ENCODE measurements at regions not wholly inside any gene's neighbourhood (a gene's known extent, or its start where the extent isn't known, plus 50 kb on each side); places are given as distances from the start of the nearest gene placed in this dataset.

- DNase-seq (ENCODE audit: low spot score) = no peak
These were observed 300.4 kb downstream of the DTWD2 start for GRCh38 chr5:118687661-118688621.

DNA sequence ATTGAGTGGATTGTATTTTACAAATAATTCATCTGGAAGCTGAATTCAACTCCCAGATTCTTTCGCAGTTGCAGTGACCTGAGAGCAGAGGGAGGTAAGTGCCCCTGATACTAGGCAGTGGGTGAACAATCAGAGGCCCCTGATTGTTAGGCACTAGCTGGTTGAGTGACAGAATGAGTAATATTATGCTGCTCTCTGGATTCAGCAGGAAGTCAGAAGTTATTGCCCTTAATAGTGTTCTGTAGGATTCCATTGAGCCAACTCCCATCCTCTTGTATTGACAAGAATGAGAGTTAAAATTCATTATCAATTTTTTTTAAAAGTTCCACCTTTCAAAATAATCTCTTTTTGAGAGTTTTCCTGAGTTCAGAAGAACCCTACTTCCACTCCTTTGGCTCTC lies 301.2 kb downstream of the DTWD2 start:
- DNase-seq (ENCODE audit: low spot score) = no peak

GRCh38 chr5:118681655-118682054 lies 306.7 kb downstream of the DTWD2 start:
- DNase-seq (ENCODE audit: low spot score) = no peak

DNA sequence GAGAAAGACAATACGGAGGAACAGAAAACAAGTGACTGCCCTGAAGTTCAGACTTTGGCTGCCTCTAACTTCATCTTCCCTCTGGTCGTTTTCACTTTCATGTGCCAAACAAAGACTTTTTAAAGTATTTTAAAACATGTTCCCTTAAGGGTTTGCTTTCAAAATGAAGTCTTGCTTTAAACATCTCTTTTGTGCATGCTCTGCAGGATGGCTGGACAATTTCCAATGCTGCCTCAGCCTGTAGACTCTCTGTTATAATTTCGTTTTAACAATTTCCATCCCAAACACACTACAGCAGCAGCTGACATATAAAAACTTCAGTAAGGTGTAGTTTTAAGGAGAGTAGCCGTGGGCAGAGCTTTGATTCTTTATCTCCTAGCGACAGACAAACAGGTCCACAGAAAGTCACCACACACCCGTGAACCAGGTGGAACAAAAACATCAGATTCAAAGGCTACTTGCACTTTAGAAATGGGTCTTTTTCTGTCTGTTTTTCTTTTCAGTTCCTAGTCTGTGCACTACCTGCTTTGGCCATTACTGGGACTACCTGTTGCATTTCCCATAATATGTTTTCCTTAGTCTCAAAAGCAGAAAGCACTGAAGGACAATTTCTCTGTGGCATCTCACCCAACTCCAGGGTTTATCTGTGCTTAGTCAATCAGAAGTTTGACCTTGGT lies 308.9 kb downstream of the DTWD2 start:
- DNase-seq (ENCODE audit: low spot score) = no peak

- DNase-seq (ENCODE audit: low spot score) = no peak
These were observed 309.6 kb downstream of the DTWD2 start for GRCh38 chr5:118678746-118679145.

- DNase-seq (ENCODE audit: low spot score) = no peak
These were observed 313.1 kb downstream of the DTWD2 start for GRCh38 chr5:118675247-118675646.

GRCh38 chr5:118657576-118657975 lies 330.8 kb downstream of the DTWD2 start:
- no peak for DNase-seq (ENCODE audit: low spot score)

DNA sequence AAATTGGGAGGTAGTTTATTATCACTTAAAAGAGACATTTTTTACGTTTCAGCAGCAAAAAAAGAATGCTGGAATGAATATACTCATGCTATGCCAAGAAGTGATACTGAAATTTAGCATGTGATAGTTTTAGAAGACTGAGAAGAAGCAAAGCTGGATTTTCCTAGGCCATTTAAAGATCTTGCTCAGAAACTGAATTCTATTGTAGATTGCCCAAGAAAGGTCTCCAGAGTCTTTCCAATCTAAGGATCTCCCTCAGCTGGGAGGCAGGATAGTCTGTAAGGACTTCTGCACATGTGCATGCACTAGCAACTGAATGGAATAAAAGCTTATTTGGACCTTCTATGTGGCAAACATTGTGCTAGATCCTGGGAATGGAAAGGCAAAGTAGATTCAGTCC lies 334.5 kb downstream of the DTWD2 start:
- no peak for DNase-seq (ENCODE audit: low spot score)

- DNase-seq (ENCODE audit: low spot score) = no peak
These were observed 335.2 kb downstream of the DTWD2 start for GRCh38 chr5:118653183-118653582.

GRCh38 chr5:118651002-118651401 lies 337.3 kb downstream of the DTWD2 start:
- DNase-seq (ENCODE audit: low spot score) = no peak

- no peak for DNase-seq (ENCODE audit: low spot score)
These were observed 340.8 kb downstream of the DTWD2 start for GRCh38 chr5:118647587-118647986.

- DNase-seq (ENCODE audit: low spot score) = no peak
These were observed 341.4 kb downstream of the DTWD2 start for GRCh38 chr5:118646917-118647316.

DNA sequence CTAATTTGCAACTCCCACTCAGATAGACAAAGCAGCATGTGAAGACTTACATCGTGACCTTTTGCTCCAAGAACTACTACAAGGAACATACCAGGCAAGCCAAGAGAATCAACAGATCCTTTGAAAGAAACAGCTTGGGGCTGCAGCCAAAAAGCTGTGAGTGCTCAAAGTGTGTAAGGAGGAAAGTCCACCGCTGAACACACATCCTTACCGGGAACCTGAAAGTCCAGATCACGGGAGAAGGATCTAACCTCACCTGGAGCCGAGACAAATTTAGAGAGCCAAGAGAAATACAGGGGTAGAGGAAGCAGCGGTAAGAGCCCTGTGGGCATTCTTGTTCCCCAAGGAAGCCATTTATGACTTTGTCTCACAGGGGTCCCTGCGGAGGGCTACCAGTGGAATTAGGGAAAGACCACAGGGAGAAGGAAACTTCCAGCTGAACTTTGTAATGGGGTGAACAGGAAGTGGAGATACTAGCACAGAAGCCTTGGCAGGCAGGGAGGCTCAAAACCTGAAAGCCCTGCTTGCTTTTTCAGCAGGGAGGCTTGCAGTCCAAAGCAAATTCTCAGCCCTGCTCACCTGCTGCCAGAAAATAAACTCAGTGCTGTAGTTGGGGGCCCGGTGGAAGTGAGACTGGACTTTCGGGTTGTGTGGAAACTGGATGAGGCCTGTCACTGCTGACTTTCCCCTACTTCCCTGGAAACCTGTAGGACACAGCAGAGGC lies 350.2 kb downstream of the DTWD2 start:
- DNase-seq (ENCODE audit: low spot score) = no peak

DNA sequence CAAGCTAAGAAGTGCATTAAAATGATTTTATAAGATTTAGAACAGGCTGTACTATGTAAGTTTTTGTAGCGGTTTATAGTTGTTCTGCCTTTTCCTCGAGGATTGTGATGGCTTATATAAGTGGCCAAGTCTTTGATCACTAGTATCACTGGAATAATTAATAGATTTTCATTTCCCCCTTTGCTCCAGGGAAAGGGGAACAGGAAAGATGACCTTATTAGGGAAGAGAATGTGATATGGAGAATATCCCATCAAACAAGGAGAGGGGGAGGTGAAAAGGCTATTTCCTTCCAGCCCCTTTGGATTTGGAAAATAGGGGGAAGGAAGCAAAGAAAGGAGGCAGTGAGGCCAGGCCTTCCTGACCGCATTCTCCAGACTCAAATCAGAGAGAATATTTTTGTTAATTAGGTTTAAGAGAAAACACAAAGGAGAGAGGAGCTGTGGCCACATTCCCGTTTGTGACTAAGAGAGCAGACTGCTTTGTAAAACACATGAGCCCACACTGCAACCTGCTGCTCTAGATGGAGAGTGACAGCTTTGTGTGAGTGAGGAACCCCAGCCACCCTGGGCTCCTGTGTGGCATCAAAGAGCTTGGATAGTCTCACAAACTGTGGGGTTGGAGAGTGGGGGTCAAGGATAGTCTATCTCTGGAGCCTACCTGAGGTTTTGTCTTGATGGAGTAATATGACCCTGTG lies 359.5 kb downstream of the DTWD2 start:
- no peak for DNase-seq (ENCODE audit: low spot score)

GRCh38 chr5:118620233-118620632 lies 368.1 kb downstream of the DTWD2 start:
- DNase-seq (ENCODE audit: low spot score) = no peak

GRCh38 chr5:118619823-118620222 lies 368.5 kb downstream of the DTWD2 start:
- DNase-seq (ENCODE audit: low spot score) = no peak

DNA sequence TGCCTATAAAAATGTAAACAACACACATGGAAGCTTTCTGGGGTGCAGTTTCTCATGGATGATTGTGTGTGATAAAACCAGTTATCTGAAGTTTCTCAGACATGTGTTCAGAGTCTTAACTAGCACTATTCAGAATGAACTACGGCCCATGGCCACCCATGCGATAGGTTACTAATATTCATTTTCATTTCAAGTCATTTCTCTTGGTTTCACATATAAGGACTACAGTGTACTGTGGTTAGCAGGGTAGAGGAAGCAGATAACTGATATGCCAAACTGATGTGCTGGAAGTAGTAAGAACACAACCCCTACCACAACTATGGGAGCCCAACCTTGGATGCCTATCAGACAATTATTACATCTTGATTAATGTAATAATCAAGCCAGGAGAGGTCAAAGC lies 372.1 kb downstream of the DTWD2 start:
- DNase-seq (ENCODE audit: low spot score) = no peak

- no peak for DNase-seq (ENCODE audit: low spot score)
These were observed 373.5 kb downstream of the DTWD2 start for GRCh38 chr5:118614731-118615456.

GRCh38 chr5:118611332-118611945 lies 376.9 kb downstream of the DTWD2 start:
- peak; percentile 52 for DNase-seq (ENCODE audit: low spot score)

- DNase-seq (ENCODE audit: low spot score) = no peak
These were observed 381.4 kb downstream of the DTWD2 start for GRCh38 chr5:118606940-118607339.

DNA sequence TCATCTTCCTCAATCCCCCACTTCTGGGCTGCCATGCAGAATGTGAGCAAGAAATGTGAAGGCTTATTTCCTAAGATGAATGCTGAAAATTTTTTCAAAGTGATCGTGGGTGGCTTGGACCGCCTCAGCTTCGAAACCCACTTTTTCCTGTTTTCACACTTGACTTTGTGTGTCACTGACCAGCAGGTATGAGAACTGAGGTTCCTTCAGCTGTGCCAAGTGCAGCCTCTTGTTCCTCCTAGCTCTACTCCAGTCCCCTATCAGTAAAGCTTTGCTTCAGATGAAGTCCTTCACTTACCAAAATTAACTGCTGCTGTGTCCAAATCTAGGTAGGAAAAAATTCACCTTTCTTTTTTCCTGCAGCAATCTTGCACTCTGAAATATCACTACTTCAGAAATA lies 382.6 kb downstream of the DTWD2 start:
- DNase-seq (ENCODE audit: low spot score) = no peak
